DOHH2 (cell line): ENCODE measurements at regions not wholly inside any gene's neighbourhood (a gene's known extent, or its start where the extent isn't known, plus 50 kb on each side); places are given as distances from the start of the nearest gene placed in this dataset.

Experiments used
- CTCF ChIP-seq: fragments of 200-600 bp; sonication (generic); IDR thresholded peaks from one replicate; pipeline ENCODE4 v1.5.1; 2014; ENCODE audit warnings: antibody characterized with exemption, mild to moderate bottlenecking, low read depth, low read length; ENCODE audit not compliant: poor library complexity, severe bottlenecking
- EZH2phosphoT487 ChIP-seq: fragments of 200-600 bp; sonication (generic); IDR thresholded peaks from 2 replicates; pipeline ENCODE4 v1.6.1; 2017; ENCODE audit warnings: borderline replicate concordance, mild to moderate bottlenecking, antibody characterized with exemption, low read length, moderate library complexity, mixed read lengths

DNA sequence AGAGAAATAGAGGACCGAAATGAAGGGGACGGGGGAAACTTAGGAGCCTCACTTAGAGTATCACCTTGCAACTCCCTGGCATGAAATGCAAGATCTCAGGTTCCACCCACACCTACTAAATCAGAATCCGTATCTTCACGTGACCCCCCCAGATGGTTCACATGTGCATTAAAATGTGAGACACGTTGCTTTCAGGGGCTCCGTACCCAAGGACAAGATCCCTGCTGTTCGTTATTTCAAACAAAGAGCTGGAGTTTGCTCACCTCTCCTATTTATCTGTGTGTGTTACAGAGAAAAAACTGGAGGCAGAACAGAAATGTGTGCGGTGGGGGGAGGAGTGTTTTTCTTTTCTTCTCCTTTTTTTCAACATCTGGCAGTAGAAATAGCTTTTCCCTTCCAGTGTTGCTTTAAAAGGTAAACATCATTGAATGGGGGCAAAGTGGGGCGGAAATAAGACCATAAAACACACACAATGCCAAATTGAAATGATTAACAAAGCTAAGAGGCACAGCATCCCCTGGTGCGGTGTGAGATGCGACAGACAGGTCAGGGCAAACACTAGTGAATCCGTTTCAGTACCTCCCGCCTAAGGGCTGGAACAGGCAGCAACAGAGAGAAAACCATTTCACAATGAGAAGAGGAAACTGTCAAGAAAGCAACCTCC, 145.4 kb downstream of the SOX9 start:
- TF ChIP-seq CTCF (no peak), EZH2phosphoT487 (no peak)
